HepG2 (cell line): ENCODE measurements at regions not wholly inside any gene's neighbourhood (a gene's known extent, or its start where the extent isn't known, plus 50 kb on each side); places are given as distances from the start of the nearest gene placed in this dataset.

ENCODE experiments used
- ATAC-seq: fragments of 200-7000 bp; cut with Tn5 transposase; 3 replicates; pipeline ENCODE4 v1.9.1; 2020; ENCODE audit warnings: mild to moderate bottlenecking, moderate library complexity
- BruUV-seq: library from RNA; stranded (reverse); fragments of 400-500 nt; replicated peaks from 2 replicates; lab custom pipeline; 2021; lab: Mats Ljungman, UMichigan
- CTCF ChIA-PET: fragments of 300-600 bp; formaldehyde crosslinking; extraction: SDS; loops from one replicate; lab custom pipeline; 2021; ENCODE audit warnings: low total read pairs, inconsistent platforms, low intra/inter-chr PET ratio; lab: Yijun Ruan, JAX
- POLR2A ChIA-PET: fragments of 350-600 bp; sonication (Branson Sonifier 250); formaldehyde crosslinking; loops from one replicate; lab custom pipeline; 2020; ENCODE audit warnings: antibody characterized with exemption, inconsistent platforms; lab: Yijun Ruan, JAX
- DNase-seq: peaks from one replicate; pipeline ENCODE4 v3.0.0-alpha.2; 2015; ENCODE audit warnings: low spot score
- FAIRE-seq: peaks from 3 replicates; lab custom pipeline; 2011; peaks lifted over from hg19 to GRCh38; lab: Jason Lieb, UNC
- H2AFZ ChIP-seq: one replicate; pipeline ENCODE4 v1.6.1; 2011; ENCODE audit warnings: low read length, inconsistent platforms
- H3K27ac ChIP-seq: fragments of 300-600 bp; 3 replicates; pipeline ENCODE4 v1.8.0; 2011; ENCODE audit warnings: mixed run types, mild to moderate bottlenecking, mixed read lengths, low read length, inconsistent platforms; ENCODE audit not compliant: insufficient read depth; ENCODE audit errors: extremely low read length
- H3K27me3 ChIP-seq, 2 experiments: fragments of 200-600 bp in 1 of 2; 2 replicates in 1 of 2; 3 replicates in 1 of 2; pipeline versions ENCODE4 v1.6.0 to v1.8.0; 2011; ENCODE audit warnings: low read length in 2 of 2, mild to moderate bottlenecking in 2 of 2, moderate library complexity in 2 of 2, inconsistent platforms in 1 of 2; ENCODE audit not compliant: insufficient read depth in 2 of 2, control insufficient read depth in 1 of 2
- H3K36me3 ChIP-seq, 2 experiments: fragments of 200-600 bp in 1 of 2; replicated peaks in 1 of 2; 2 replicates in 1 of 2; 3 replicates in 1 of 2; pipeline versions ENCODE4 v1.5.1 to v1.8.0; 2011; ENCODE audit warnings: low read length in 2 of 2, inconsistent platforms in 1 of 2; ENCODE audit not compliant: insufficient read depth in 2 of 2, control insufficient read depth in 1 of 2
- H3K4me1 ChIP-seq: 2 replicates; pipeline ENCODE4 v1.5.1; 2012; ENCODE audit warnings: low read length, inconsistent platforms; ENCODE audit not compliant: insufficient read depth
- H3K4me2 ChIP-seq: 2 replicates; pipeline ENCODE4 v1.6.0; 2011; ENCODE audit warnings: low read depth, low read length, inconsistent platforms
- H3K4me3 ChIP-seq, 3 experiments: fragments of 200-600 bp in 1 of 3; sonication (generic), shearing (Covaris generic) in 1 of 3; replicated peaks in 1 of 3; 2 replicates each; pipeline ENCODE4 v1.5.1; 2011 to 2016; ENCODE audit warnings: low read length in 3 of 3, inconsistent platforms in 2 of 3, low read depth in 2 of 3, mild to moderate bottlenecking in 2 of 3, control low read depth in 1 of 3, mixed read lengths in 1 of 3; ENCODE audit not compliant: insufficient read depth in 1 of 3
- H3K79me2 ChIP-seq: one replicate; pipeline ENCODE4 v1.6.1; 2011; ENCODE audit warnings: low read length, inconsistent platforms; ENCODE audit not compliant: insufficient read depth
- H3K9ac ChIP-seq: 2 replicates; pipeline ENCODE4 v1.6.0; 2011; ENCODE audit warnings: mild to moderate bottlenecking, low read depth, low read length, inconsistent platforms; ENCODE audit not compliant: insufficient read depth
- H3K9me3 ChIP-seq: 2 replicates; pipeline ENCODE4 v1.5.1; 2012; ENCODE audit warnings: mild to moderate bottlenecking, low read length
- H4K20me1 ChIP-seq: 2 replicates; pipeline ENCODE4 v1.6.0; 2011; ENCODE audit warnings: inconsistent platforms, mild to moderate bottlenecking, low read length, moderate library complexity; ENCODE audit not compliant: insufficient read depth
- CAMTA2 ChIP-seq: sonication (generic); formaldehyde crosslinking; IDR thresholded peaks from 2 replicates; pipeline ENCODE4 v1.4.0; 2020; ENCODE audit warnings: mild to moderate bottlenecking, missing genetic modification reagents, borderline replicate concordance
- CREM ChIP-seq, 2 experiments: sonication (generic) in 1 of 2; formaldehyde crosslinking in 1 of 2; IDR thresholded peaks; 2 replicates each; pipeline versions ENCODE4 v1.4.0 to v1.6.1; 2016 to 2020; ENCODE audit warnings: antibody characterized with exemption in 1 of 2, mild to moderate bottlenecking in 1 of 2, missing genetic modification reagents in 1 of 2
- JARID2 ChIP-seq: sonication (generic); formaldehyde crosslinking; IDR thresholded peaks from 2 replicates; pipeline ENCODE4 v1.8.1; 2023; ENCODE audit warnings: missing genetic modification reagents, inconsistent platforms; ENCODE audit not compliant: insufficient replicate concordance
- NFYC ChIP-seq: IDR thresholded peaks from 2 replicates; pipeline ENCODE4 v1.6.1; 2016; ENCODE audit warnings: missing genetic modification reagents, missing compliant biosample characterization
- RBM39 ChIP-seq: fragments of 200-400 bp; formaldehyde crosslinking; IDR thresholded peaks from one replicate; pipeline ENCODE4 v1.6.1; 2018; ENCODE audit warnings: antibody characterized with exemption, mild to moderate bottlenecking, low read depth, low read length; ENCODE audit not compliant: poor library complexity, severe bottlenecking
- SKI ChIP-seq: fragments of 450-650 bp; IDR thresholded peaks from one replicate; pipeline ENCODE4 v1.6.1; 2018; ENCODE audit warnings: mild to moderate bottlenecking; ENCODE audit not compliant: partially characterized antibody
- SOX13 ChIP-seq, 3 experiments: fragments of 450-650 bp in 1 of 3; sonication (generic) in 1 of 3; formaldehyde crosslinking in 1 of 3; IDR thresholded peaks in 2 of 3; conservative IDR thresholded peaks in 1 of 3; 2 replicates each; pipeline versions ENCODE4 v1.5.0 to v1.6.1; 2016 to 2020; ENCODE audit warnings: antibody characterized with exemption in 1 of 3, mild to moderate bottlenecking in 1 of 3, missing compliant biosample characterization in 1 of 3, missing genetic modification reagents in 1 of 3, moderate library complexity in 1 of 3
- TEAD2 ChIP-seq: sonication (generic); formaldehyde crosslinking; IDR thresholded peaks from 2 replicates; pipeline ENCODE4 v1.9.0; 2021; ENCODE audit warnings: missing genetic modification reagents
- ZNF101 ChIP-seq: sonication (generic); formaldehyde crosslinking; IDR thresholded peaks from 2 replicates; pipeline ENCODE4 v1.4.0; 2020; ENCODE audit warnings: mild to moderate bottlenecking, low read depth, missing genetic modification reagents, borderline replicate concordance
- ZNF232 ChIP-seq: sonication (generic); formaldehyde crosslinking; IDR thresholded peaks from 2 replicates; pipeline ENCODE4 v1.4.0; 2020; ENCODE audit warnings: missing genetic modification reagents, borderline replicate concordance
- WGBS: methylation state at CpG from one replicate; pipeline ENCODE4 v1.1.6; 2017; ENCODE audit warnings: low lambda C conversion rate; 5-methylcytosine and 5-hydroxymethylcytosine counted together
- in situ Hi-C: cut with HindIII; loops from 2 replicates; pipeline ENCODE4 v1.10.0; 2017; ENCODE audit warnings: low pct_unique_long_range_greater_than_20kb; ENCODE audit not compliant: extremely low pct_ligation_motif_present
- intact Hi-C: fragments of 100-400 bp; cut with micrococcal nuclease; formaldehyde crosslinking; loops from one replicate; pipeline ENCODE4 v1.10.0; 2022; ENCODE audit not compliant: unreplicated experiment
- TF ChIP-seq, protein P1 (sequence below): IDR thresholded peaks from 2 replicates; pipeline ENCODE4 v1.6.1; 2016; ENCODE audit warnings: missing compliant biosample characterization, missing genetic modification reagents, borderline replicate concordance
- TF ChIP-seq, protein P2 (sequence below): sonication (generic); formaldehyde crosslinking; IDR thresholded peaks from 2 replicates; pipeline ENCODE4 v1.4.0; 2020; ENCODE audit warnings: missing genetic modification reagents

DNA sequence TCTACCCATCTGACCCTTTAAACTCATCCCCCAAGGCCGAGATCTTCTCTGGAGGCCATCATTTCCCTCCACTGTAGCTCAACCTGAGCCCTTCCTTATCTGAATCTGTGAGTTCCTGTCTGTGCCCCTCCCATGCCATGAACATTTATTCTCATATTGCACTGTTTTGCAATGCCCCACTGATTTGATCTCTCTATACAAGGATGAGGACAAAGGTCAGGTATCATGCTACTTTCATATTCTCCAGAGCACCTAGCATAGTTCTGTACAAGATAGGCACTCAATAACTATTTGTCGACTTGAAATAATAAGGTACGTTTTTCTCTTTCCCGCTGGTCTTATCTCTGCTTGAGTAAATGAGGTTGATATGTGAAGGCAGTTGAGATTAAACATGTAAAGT lies 135.5 kb downstream of the KLF5 start (continued):
- TF ChIP-seq RBM39 (no peak), ZNF232 (CRISPR knock-in tag) (no peak), NFYC (CRISPR knock-in tag) (no peak)
- TF ChIP-seq, protein P1, sequence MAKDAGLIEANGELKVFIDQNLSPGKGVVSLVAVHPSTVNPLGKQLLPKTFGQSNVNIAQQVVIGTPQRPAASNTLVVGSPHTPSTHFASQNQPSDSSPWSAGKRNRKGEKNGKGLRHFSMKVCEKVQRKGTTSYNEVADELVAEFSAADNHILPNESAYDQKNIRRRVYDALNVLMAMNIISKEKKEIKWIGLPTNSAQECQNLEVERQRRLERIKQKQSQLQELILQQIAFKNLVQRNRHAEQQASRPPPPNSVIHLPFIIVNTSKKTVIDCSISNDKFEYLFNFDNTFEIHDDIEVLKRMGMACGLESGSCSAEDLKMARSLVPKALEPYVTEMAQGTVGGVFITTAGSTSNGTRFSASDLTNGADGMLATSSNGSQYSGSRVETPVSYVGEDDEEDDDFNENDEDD (CRISPR knock-in tag) = no peak
- TF ChIP-seq, all 625 proteins: peak for 0

DNA sequence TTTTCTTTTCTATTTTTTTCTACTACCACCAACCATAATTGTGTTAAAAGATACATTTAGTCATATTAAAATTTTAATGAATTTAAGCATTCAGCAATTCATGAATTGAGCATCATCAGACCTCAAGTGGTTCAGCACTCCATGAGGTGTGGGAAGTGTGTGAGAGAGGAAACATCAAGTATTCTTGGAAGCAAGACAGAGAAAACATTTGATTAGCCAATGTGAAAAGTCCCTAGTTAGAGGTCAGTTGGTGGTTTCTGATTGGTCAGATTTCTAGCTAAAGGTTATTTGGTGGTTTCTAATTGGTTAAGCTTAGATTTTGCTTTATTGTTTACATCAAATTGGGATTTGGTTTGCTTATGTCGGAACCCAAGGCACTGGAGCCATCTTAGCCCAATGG lies 134.7 kb downstream of the KLF5 start:
- intact Hi-C loops = no loop called here
- no peak for FAIRE-seq

DNA sequence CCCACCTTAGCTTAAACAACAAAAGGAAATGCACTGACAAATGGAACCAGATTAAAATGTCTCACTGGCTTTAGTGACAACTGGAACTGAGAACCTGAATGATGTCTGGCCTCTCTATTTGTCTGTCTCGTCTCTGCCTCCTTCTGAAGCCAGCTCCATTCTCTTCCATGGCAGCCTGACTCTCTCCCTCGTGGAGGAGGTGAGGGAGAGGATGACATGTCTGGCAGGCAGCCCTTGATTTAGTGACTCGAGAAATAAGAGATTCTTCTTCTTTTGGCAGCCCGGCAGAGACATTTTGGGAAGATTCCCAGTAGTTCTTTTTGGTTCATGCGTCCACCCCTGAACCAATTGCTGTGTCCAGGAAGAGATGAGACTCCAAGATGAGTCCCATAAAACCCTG lies 131.7 kb downstream of the KLF5 start:
- Histone ChIP-seq H3K4me3 (no peak overlapping the region), H3K36me3 (no peaks in the 10 kb centered on the region), H3K4me1 (peaks cover 7% of the 10 kb centered on the region; the same call in 1 of the 2 replicates), H4K20me1 (no peaks in the 10 kb centered on the region), H3K9ac (no peak overlapping the region), H3K27me3 (no peaks in the 10 kb centered on the region), H3K9me3 (no peaks in the 10 kb centered on the region), H3K79me2 (no peaks in the 10 kb centered on the region), H3K4me2 (no peak overlapping the region), H2AFZ (no peak overlapping the region), H3K27ac (no peak overlapping the region)
- no peak for ATAC-seq
- no peak for FAIRE-seq
- no TSS peak for BruUV-seq
- no peak for DNase-seq
- CTCF ChIA-PET = no interaction called here
- POLR2A ChIA-PET = no interaction called here
- TF ChIP-seq SOX13 (IDR thresholded peaks at IDR 0.05) (no peak), SOX13 (CRISPR knock-in tag; conservative IDR thresholded peaks at IDR 0.05 in 1 of 2, IDR thresholded peaks at IDR 0.05 in 1 of 2) (no peak), JARID2 (CRISPR knock-in tag) (no peak), ZNF101 (no peak), TEAD2 (CRISPR knock-in tag) (no peak), CREM (IDR thresholded peaks at IDR 0.05) (no peak), CREM (CRISPR knock-in tag; IDR thresholded peaks at IDR 0.05) (no peak), SKI (no peak)
- TF ChIP-seq, protein P2, sequence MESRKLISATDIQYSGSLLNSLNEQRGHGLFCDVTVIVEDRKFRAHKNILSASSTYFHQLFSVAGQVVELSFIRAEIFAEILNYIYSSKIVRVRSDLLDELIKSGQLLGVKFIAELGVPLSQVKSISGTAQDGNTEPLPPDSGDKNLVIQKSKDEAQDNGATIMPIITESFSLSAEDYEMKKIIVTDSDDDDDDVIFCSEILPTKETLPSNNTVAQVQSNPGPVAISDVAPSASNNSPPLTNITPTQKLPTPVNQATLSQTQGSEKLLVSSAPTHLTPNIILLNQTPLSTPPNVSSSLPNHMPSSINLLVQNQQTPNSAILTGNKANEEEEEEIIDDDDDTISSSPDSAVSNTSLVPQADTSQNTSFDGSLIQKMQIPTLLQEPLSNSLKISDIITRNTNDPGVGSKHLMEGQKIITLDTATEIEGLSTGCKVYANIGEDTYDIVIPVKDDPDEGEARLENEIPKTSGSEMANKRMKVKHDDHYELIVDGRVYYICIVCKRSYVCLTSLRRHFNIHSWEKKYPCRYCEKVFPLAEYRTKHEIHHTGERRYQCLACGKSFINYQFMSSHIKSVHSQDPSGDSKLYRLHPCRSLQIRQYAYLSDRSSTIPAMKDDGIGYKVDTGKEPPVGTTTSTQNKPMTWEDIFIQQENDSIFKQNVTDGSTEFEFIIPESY (CRISPR knock-in tag) = no peak
- in situ Hi-C loops (no loop called here), intact Hi-C loops (no loop called here)
- 36% methylated on average over 5 of the region's 5 CpGs for WGBS

More for the DNA sequence above, 134.7 kb downstream of the KLF5 start:
- Histone ChIP-seq H2AFZ (no peak overlapping the region), H4K20me1 (no peaks in the 10 kb centered on the region), H3K27ac (no peak overlapping the region), H3K4me2 (no peak overlapping the region), H3K4me1 (peaks cover 10% of the 10 kb centered on the region; the same call in 1 of the 2 replicates), H3K9ac (no peak overlapping the region), H3K79me2 (no peaks in the 10 kb centered on the region), H3K9me3 (no peaks in the 10 kb centered on the region), H3K4me3 (no peak overlapping the region), H3K36me3 (no peaks in the 10 kb centered on the region), H3K27me3 (no peaks in the 10 kb centered on the region)
- no peak for ATAC-seq
- TF ChIP-seq CAMTA2 (CRISPR knock-in tag) = no peak
- 77% methylated on average over 1 of the region's 1 CpG for WGBS
- BruUV-seq = no TSS peak
- ChIA-PET CTCF (no interaction called here), POLR2A (no interaction called here)
- no peak for DNase-seq
- in situ Hi-C loops = no loop called here
